ENCODE measurements at regions not wholly inside any gene's neighbourhood (a gene's known extent, or its start where the extent isn't known, plus 50 kb on each side); places are given as distances from the start of the nearest gene placed in this dataset.

- TF ChIP-seq POLR2A (IDR thresholded peaks at IDR 0.05; ENCODE audit: low read length): no peak
- TF ChIP-seq GATA1 (IDR thresholded peaks at IDR 0.05; ENCODE audit: low read depth, low read length): no peak
Measured at GRCh38 chr2:6518361-6518760, 347.3 kb downstream of the CMPK2 start.
